Subcutaneous abdominal adipose tissue (tissue), 5 donors: ENCODE measurements at regions not wholly inside any gene's neighbourhood (a gene's known extent, or its start where the extent isn't known, plus 50 kb on each side); places are given as distances from the start of the nearest gene placed in this dataset.

Source experiments
- H3K27ac ChIP-seq: one replicate; pipeline ENCODE4 v1.7.0; 2013; ENCODE audit warnings: low read depth, mild to moderate bottlenecking, inconsistent platforms, low read length, moderate library complexity
- H3K27me3 ChIP-seq, 5 donors: one replicate each; pipeline ENCODE4 v1.7.0; 2013; ENCODE audit warnings: low read length in 5 of 5, inconsistent platforms in 1 of 5; ENCODE audit not compliant: control insufficient read depth in 5 of 5, insufficient read depth in 4 of 5
- H3K36me3 ChIP-seq, 5 donors: one replicate each; pipeline ENCODE4 v1.7.0; 2013; ENCODE audit warnings: low read length in 5 of 5; ENCODE audit not compliant: control insufficient read depth in 5 of 5, insufficient read depth in 5 of 5
- H3K4me1 ChIP-seq, 5 donors: one replicate each; pipeline ENCODE4 v1.7.0; 2013; ENCODE audit warnings: low read length in 5 of 5, mild to moderate bottlenecking in 3 of 5, moderate library complexity in 1 of 5; ENCODE audit not compliant: control insufficient read depth in 5 of 5, insufficient read depth in 5 of 5
- H3K4me3 ChIP-seq, 5 donors: one replicate each; pipeline ENCODE4 v1.7.0; 2013; ENCODE audit warnings: low read length in 5 of 5, low read depth in 1 of 5
- H3K9ac ChIP-seq, 5 donors: one replicate each; pipeline ENCODE4 v1.7.0; 2013; ENCODE audit warnings: low read length in 5 of 5, mild to moderate bottlenecking in 4 of 5, moderate library complexity in 3 of 5
- H3K9me3 ChIP-seq, 5 donors: one replicate each; pipeline ENCODE4 v1.7.0; 2013; ENCODE audit warnings: low read length in 5 of 5; ENCODE audit not compliant: control insufficient read depth in 5 of 5
- donor health status: healthy.
- donor health status: healthy.
- donor health status: healthy.
- donor health status: healthy.
- donor health status: healthy.

GRCh38 chr2:150137338-150138069 lies 350.0 kb downstream of the RND3 start:
- Histone ChIP-seq H3K4me3 (no peak overlapping the region), H3K4me1 (peaks cover 0 to 14% (median 11%) of the 10 kb centered on the region in 5 donors), H3K36me3 (no peaks in the 10 kb centered on the region), H3K27ac (no peak overlapping the region), H3K9ac (no peak overlapping the region), H3K9me3 (no peaks in the 10 kb centered on the region), H3K27me3 (no peaks in the 10 kb centered on the region)

- Histone ChIP-seq H3K9me3 (no peaks in the 10 kb centered on the region), H3K9ac (no peak overlapping the region), H3K4me3 (no peak overlapping the region), H3K4me1 (peaks cover 0 to 14% (median 11%) of the 10 kb centered on the region in 5 donors), H3K27me3 (no peaks in the 10 kb centered on the region), H3K36me3 (no peaks in the 10 kb centered on the region), H3K27ac (no peak overlapping the region)
Measured at GRCh38 chr2:150136893-150137292, 350.6 kb downstream of the RND3 start.

GRCh38 chr2:150136401-150136800 lies 351.1 kb downstream of the RND3 start:
- no peaks in the 10 kb centered on the region for H3K9me3 ChIP-seq
- no peak overlapping the region for H3K9ac ChIP-seq
- H3K4me3 ChIP-seq: no peak overlapping the region
- no peaks in the 10 kb centered on the region for H3K36me3 ChIP-seq
- H3K4me1 ChIP-seq: peaks cover 0 to 14% (median 11%) of the 10 kb centered on the region in 5 donors
- H3K27me3 ChIP-seq: no peaks in the 10 kb centered on the region
- H3K27ac ChIP-seq: no peak overlapping the region

GRCh38 chr2:150135223-150135883 lies 352.1 kb downstream of the RND3 start:
- H3K9ac ChIP-seq: no peak overlapping the region
- H3K4me1 ChIP-seq: peaks cover 0 to 14% (median 11%) of the 10 kb centered on the region in 5 donors
- no peaks in the 10 kb centered on the region for H3K36me3 ChIP-seq
- no peak overlapping the region for H3K4me3 ChIP-seq
- no peaks in the 10 kb centered on the region for H3K27me3 ChIP-seq
- H3K9me3 ChIP-seq: no peaks in the 10 kb centered on the region
- H3K27ac ChIP-seq: no peak overlapping the region

GRCh38 chr2:150134223-150134857 lies 353.1 kb downstream of the RND3 start:
- no peaks in the 10 kb centered on the region for H3K9me3 ChIP-seq
- no peak overlapping the region for H3K4me3 ChIP-seq
- H3K4me1 ChIP-seq: peaks cover 0 to 14% (median 11%) of the 10 kb centered on the region in 5 donors
- H3K27ac ChIP-seq: no peak overlapping the region
- no peaks in the 10 kb centered on the region for H3K36me3 ChIP-seq
- H3K27me3 ChIP-seq: no peaks in the 10 kb centered on the region
- no peak overlapping the region for H3K9ac ChIP-seq

GRCh38 chr2:150133623-150134022 lies 353.8 kb downstream of the RND3 start:
- Histone ChIP-seq H3K27ac (no peak overlapping the region), H3K9ac (no peak overlapping the region), H3K4me1 (peaks cover 0 to 14% (median 11%) of the 10 kb centered on the region in 5 donors), H3K27me3 (no peaks in the 10 kb centered on the region), H3K9me3 (no peaks in the 10 kb centered on the region), H3K36me3 (no peaks in the 10 kb centered on the region), H3K4me3 (no peak overlapping the region)

- H3K4me3 ChIP-seq: no peak overlapping the region
- no peaks in the 10 kb centered on the region for H3K9me3 ChIP-seq
- H3K27ac ChIP-seq: no peak overlapping the region
- H3K4me1 ChIP-seq: peaks cover 2 to 23% (median 17%) of the 10 kb centered on the region in 5 donors
- H3K36me3 ChIP-seq: no peaks in the 10 kb centered on the region
- no peak overlapping the region for H3K9ac ChIP-seq
- H3K27me3 ChIP-seq: no peaks in the 10 kb centered on the region
Measured at GRCh38 chr2:150129921-150130575, 357.4 kb downstream of the RND3 start.

- H3K9me3 ChIP-seq: no peaks in the 10 kb centered on the region
- no peak overlapping the region for H3K27ac ChIP-seq
- peaks cover 0 to 10% (median 7%) of the 10 kb centered on the region in 5 donors for H3K4me1 ChIP-seq
- no peak overlapping the region for H3K4me3 ChIP-seq
- H3K9ac ChIP-seq: no peak overlapping the region
- H3K27me3 ChIP-seq: no peaks in the 10 kb centered on the region
- no peaks in the 10 kb centered on the region for H3K36me3 ChIP-seq
Measured at GRCh38 chr2:150127995-150128394, 359.5 kb downstream of the RND3 start.

- no peak overlapping the region for H3K4me3 ChIP-seq
- no peaks in the 10 kb centered on the region for H3K9me3 ChIP-seq
- no peak overlapping the region for H3K9ac ChIP-seq
- no peaks in the 10 kb centered on the region for H3K27me3 ChIP-seq
- H3K27ac ChIP-seq: no peak overlapping the region
- H3K4me1 ChIP-seq: peaks cover 0 to 10% (median 7%) of the 10 kb centered on the region in 5 donors
- no peaks in the 10 kb centered on the region for H3K36me3 ChIP-seq
Measured at GRCh38 chr2:150127346-150127990, 360.0 kb downstream of the RND3 start.
